GF-D8 (cell line): ENCODE measurements at regions not wholly inside any gene's neighbourhood (a gene's known extent, or its start where the extent isn't known, plus 50 kb on each side); places are given as distances from the start of the nearest gene placed in this dataset.
"Not testable (repeated sequence)": the region's sequence is repeated elsewhere in the genome, so short reads cannot be mapped to it uniquely, and the experiment has no call there.

Experiments used
- DNase-seq: peaks from one replicate; lab custom pipeline; 2025; lab: John Stamatoyannopoulos, UW

- DNase-seq = no peak
These were observed 50.3 kb upstream of the KYNU start for GRCh38 chr2:142827170-142827569.

DNA sequence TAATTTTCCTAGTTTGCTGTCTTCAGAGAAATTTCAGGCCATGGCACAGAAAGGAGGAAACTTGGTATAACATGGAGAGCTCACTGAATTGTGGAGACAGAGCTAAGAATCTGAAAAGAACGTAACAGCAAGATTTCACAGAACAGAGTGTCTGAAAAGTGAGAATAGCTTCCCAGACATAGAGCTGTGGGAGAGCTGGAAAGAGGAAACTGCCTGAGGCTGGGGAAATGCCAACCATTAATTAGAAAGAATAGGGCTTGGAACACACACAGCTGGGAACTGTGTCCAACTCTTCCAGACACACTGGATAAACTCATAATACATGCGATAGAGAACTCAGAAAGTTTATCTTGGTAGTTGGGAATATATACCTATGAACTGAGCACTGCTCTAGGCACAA is 51.6 kb upstream of the KYNU start:
- DNase-seq = no peak

DNA sequence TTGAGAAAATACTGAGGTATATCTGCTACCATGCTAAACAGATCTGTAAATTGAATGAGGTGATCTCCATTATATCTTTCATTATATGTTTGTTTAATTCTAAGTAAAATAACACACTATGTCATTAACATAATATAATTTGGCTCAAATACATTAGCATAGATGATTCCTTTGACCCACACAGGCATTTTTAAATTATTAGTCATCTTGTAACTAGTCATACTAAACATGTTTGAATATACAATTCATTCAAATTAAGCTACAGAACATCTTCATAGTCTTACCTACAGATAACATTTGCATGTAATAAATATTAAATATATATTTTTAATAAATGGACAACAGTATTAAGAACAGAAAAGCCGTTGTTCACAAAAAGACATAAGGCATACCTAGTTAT is 52.7 kb upstream of the KYNU start:
- no peak for DNase-seq

GRCh38 chr2:142822190-142822589 is 55.3 kb upstream of the KYNU start:
- no peak for DNase-seq

- no peak for DNase-seq
These were observed 58.1 kb upstream of the KYNU start for GRCh38 chr2:142819411-142819810.

GRCh38 chr2:142815375-142815774 is 62.1 kb upstream of the KYNU start:
- no peak for DNase-seq

DNA sequence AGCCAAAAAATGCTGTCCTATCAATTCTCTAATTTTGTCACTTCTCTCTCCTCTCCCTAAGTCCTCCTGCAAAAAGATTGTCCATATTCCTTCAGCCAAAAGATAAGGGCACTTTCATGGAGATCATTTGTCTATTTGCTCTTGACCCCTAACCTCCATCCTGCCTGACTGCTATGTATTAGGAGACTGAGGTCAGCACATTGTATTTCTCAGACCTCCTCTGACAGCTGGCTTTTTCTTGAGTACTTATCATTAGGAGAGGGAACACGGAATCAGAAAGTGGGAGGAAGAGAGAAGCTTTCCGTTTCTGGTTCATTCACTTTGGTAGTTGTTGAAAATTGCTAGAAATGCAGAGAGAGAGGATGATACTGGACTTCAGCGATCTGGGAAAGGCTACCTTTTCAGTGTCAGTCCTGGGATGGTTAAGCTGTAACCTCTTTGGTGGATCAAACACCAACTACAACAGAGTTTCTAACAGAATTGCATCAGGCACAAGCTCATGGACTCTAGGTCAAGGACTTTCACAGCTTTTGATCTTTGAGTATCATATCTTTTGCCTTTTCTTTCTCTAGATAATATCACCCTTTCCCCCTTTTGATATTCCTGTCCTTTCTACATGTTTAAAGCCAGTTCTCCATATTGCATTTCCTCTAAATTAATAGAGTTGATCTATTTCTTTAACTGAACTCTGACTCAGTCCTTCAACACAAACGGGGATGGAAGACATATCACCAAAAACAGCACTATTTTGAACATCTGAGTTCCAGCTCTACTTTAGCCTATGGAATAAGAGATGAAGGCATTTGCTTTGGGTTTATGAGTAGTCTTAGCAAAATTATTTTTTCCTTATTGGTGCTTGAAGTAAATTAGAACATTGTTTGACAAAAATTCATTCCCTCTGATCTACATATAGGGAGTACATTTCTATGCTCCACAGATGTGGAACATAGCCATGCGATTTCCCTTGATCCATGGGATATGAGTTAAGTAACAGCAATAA is 63.3 kb upstream of the KYNU start:
- no peak for DNase-seq

DNA sequence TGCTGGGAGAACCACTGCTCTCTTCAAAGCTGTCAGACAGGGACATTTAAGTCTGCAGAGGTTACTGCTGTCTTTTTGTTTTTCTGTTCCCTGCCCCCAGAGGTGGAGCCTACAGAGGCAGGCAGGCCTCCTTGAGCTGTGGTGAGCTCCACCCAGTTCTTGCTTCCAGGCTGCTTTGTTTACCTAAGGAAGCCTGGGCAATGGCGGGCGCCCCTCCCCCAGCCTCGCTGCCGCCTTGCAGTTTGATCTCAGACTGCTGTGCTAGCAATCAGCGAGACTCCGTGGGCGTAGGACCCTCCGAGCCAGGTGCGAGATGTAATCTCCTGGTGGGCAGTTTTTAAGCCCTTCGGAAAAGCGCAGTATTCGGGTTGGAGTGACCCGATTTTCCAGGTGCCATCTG is 65.8 kb upstream of the KYNU start:
- not testable (repeated sequence) for DNase-seq

DNA sequence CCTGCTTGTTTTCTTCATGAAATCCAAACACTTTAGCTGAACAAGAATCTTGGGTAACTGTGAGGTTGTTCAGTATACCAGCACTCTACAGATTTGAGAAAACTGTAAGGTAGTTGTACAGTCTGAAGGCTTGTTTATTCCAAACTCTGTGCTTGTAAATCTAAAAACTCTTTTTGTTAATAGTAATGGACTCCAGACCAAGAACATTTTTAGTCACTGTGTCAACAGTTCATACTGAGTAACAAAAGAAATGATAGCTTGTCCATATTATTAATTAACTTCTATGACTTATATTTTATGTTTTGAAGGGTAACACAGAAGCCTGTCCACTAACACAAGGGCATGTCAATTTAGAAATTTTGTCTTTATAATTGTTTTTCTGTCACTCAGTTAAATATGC is 72.2 kb upstream of the KYNU start:
- DNase-seq = no peak

- no peak for DNase-seq
These were observed 74.3 kb upstream of the KYNU start for GRCh38 chr2:142803158-142803557.

GRCh38 chr2:142796588-142796987 is 80.9 kb upstream of the KYNU start:
- DNase-seq = no peak

DNA sequence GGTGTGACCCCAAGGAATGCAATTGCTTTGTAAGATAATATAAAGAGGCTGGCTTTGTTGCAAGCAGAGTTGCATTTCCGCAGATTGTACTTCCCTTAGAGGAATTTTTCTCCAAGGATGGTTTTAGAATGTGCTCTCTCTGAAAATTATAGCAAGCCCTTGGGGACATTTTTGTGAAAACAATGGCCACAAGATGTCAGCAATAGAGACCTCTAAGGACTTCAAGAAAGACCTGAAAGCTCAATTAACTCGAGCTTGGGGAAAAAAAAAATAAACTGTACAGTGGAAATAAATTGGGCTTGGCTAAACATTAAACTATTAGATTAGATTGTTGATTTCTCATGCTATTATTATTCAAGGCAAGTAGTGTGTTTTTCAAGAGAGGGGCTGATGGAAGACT is 81.3 kb upstream of the KYNU start:
- DNase-seq = no peak

DNA sequence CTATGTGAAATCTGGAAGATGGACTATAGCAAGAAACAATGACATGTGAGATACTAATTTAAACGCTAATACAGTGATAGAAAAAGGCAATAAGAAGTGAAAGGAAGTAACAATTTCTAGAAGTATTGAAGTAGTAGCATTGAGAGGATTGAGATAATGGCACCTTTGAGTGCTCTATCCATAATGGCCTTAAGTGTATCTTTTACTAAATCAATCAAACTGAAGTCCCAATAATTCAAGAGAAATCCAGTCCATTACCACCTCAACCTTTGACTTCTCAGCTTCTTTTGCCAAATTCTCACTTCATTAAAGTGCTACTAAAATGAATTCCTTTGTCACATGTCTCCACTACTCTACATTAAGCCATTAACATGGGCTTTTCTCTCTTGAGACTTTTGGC is 82.6 kb upstream of the KYNU start:
- no peak for DNase-seq

DNA sequence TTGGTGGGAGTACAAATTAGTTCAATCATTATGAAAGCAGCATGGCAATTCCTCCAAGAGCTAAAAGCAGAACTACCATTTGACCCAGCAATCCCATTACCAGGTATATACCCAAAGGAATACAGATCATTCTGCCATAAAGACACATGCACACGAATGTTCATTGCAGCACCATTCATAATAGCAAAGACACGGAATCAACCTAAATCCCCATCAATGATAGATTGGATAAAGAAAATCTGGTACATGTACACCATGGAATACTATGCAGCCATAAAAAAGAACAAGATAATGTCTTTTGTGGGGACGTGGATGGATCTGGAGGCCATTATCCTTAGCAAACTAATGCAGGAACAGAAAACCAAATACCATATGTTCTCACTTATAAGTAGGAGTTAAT is 85.1 kb upstream of the KYNU start:
- DNase-seq = not testable (repeated sequence)

GRCh38 chr2:142791335-142791734 is 86.1 kb upstream of the KYNU start:
- DNase-seq = no peak

DNA sequence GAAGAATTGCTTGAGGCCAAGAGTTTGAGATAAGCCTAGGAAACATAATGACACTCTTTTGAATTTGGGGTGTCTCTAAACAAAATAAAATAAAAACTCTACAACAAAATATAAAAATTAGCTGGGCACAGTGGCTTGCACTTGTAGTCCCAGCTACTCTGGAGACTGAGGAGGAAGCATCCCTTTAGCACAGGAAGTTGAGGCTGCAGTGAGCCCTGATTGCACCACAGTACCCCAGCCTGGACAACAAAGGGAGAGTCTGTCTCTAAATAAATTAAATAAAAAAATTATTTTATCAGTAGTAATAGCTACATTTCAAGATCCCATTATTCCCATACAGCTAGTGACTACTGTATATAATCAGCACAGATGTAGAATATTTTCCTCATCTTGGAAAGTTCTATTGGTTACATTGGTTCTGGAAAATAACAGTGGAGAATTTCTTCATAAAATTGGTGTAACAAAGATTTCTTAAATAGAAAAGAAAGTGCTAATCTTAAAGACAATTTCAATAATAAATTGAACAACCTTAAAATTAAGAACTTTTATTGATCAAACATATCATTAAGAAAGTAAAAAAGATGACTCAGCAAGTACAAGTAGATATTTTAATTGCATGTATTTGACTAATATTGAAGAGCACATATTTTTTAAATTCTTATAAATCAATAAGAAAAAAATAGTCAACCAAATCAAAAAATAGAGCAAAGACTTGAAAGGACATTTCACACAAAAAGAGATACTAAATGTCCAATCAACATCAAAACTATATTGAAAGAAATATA is 90.4 kb upstream of the KYNU start:
- no peak for DNase-seq

GRCh38 chr2:142782942-142783443 is 94.5 kb upstream of the KYNU start:
- DNase-seq = no peak

- DNase-seq = no peak
These were observed 96.3 kb upstream of the KYNU start for GRCh38 chr2:142781146-142781545.

DNA sequence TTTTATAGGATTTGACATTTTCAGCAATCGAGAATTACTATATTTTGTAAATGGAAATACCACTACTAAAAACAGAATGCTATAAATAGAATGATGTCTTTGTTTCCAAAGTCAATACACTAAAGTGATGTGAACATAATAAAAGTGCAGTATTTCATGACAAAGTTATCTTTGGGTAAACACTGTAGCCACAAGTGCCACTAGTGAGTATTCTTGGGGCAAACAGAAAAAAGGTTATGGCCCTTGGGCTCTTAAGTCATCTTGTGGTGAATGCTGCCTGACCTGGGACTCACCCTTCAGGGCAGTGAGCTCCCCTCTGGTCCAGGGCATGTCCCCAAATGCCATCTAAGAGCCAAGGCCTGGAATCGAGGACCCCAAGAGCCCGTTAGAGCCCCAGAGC is 99.2 kb upstream of the KYNU start:
- DNase-seq = no peak

GRCh38 chr2:142777742-142778141 is 99.7 kb upstream of the KYNU start:
- no peak for DNase-seq

GRCh38 chr2:142769761-142770160 is 107.7 kb upstream of the KYNU start:
- no peak for DNase-seq

DNA sequence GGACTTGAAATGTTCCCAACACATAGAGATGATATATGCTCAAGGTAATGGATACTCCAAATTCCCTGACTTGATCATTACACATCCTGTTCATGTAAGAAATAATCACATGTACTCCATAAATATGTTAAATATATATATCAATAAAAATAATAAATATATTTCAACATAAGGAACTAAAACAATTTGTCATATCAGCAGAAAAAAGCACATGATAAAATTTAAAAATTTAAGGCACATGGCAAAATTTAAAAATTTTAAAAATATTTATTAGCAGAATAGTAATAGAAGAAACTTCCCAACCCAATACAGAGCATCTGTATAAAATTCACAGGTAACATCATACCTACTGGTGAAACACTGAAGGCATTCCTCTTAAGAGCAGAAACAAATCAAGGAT is 109.6 kb upstream of the KYNU start:
- no peak for DNase-seq

GRCh38 chr2:142758973-142759372 is 118.5 kb upstream of the KYNU start:
- no peak for DNase-seq
